ENCODE measurements at regions not wholly inside any gene's neighbourhood (a gene's known extent, or its start where the extent isn't known, plus 50 kb on each side); places are given as distances from the start of the nearest gene placed in this dataset.
"Not testable (repeated sequence)": the region's sequence is repeated elsewhere in the genome, so short reads cannot be mapped to it uniquely, and the experiment has no call there.

- not testable (repeated sequence) for DNase-seq (ENCODE audit: low read depth); H3K4me3 ChIP-seq (ENCODE audit: low read length)
These were observed 50.8 kb upstream of the GRIN2B start for GRCh38 chr12:14032191-14032590.

GRCh38 chr12:14043776-14044175, 62.4 kb upstream of the GRIN2B start:
- DNase-seq (ENCODE audit: low read depth), result no peak
- no peak for TF ChIP-seq CTCF (conservative IDR thresholded peaks at IDR 0.05; ENCODE audit: low read length)
- no peak overlapping the region for H3K4me3 ChIP-seq (ENCODE audit: low read length)

GRCh38 chr12:14048941-14049545, 67.6 kb upstream of the GRIN2B start:
- H3K4me3 ChIP-seq (ENCODE audit: low read length), result no peak overlapping the region
- no peak for DNase-seq (ENCODE audit: low read depth)
- TF ChIP-seq CTCF (conservative IDR thresholded peaks at IDR 0.05; ENCODE audit: low read length), result no peak

GRCh38 chr12:14057895-14058294, 76.5 kb upstream of the GRIN2B start:
- no peak for TF ChIP-seq CTCF (conservative IDR thresholded peaks at IDR 0.05; ENCODE audit: low read length)
- no peak overlapping the region for H3K4me3 ChIP-seq (ENCODE audit: low read length)
- DNase-seq (ENCODE audit: low read depth), result no peak

GRCh38 chr12:14058717-14059116, 77.3 kb upstream of the GRIN2B start:
- TF ChIP-seq CTCF (conservative IDR thresholded peaks at IDR 0.05; ENCODE audit: low read length), result no peak
- H3K4me3 ChIP-seq (ENCODE audit: low read length), result no peak overlapping the region
- no peak for DNase-seq (ENCODE audit: low read depth)

GRCh38 chr12:14059548-14059947, 78.1 kb upstream of the GRIN2B start:
- H3K4me3 ChIP-seq (ENCODE audit: low read length), result no peak overlapping the region
- no peak for TF ChIP-seq CTCF (conservative IDR thresholded peaks at IDR 0.05; ENCODE audit: low read length)
- DNase-seq (ENCODE audit: low read depth), result no peak

- no peak for TF ChIP-seq CTCF (conservative IDR thresholded peaks at IDR 0.05; ENCODE audit: low read length)
- no peak overlapping the region for H3K4me3 ChIP-seq (ENCODE audit: low read length)
- no peak for DNase-seq (ENCODE audit: low read depth)
These were observed 84.2 kb upstream of the GRIN2B start for GRCh38 chr12:14065616-14066015.

GRCh38 chr12:14066021-14066420, 84.6 kb upstream of the GRIN2B start:
- no peak for DNase-seq (ENCODE audit: low read depth)
- no peak for TF ChIP-seq CTCF (conservative IDR thresholded peaks at IDR 0.05; ENCODE audit: low read length)
- no peak overlapping the region for H3K4me3 ChIP-seq (ENCODE audit: low read length)
